ENCODE measurements at regions not wholly inside any gene's neighbourhood (a gene's known extent, or its start where the extent isn't known, plus 50 kb on each side); places are given as distances from the start of the nearest gene placed in this dataset.
"Not testable (repeated sequence)": the region's sequence is repeated elsewhere in the genome, so short reads cannot be mapped to it uniquely, and the experiment has no call there.

DNA sequence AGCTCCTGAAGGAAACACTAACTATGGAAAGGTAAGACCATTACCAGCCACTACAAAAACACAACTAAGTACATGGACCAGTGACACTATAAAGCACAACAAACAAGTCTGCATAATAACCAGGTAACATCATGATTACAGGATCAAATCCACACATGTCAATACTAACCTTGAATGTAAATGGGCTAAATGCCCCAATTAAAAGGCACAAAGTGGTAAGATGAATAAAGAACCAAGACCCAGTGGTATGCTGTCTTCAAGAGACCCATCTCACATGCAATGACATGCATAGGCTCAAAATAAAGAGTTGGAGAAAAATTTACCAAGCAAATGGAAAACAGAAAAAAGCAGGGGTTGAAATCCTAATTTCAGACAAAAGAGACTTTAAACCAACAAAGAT, 261.8 kb downstream of the RAP2B start:
- DNase-seq; H3K4me1 Mint-ChIP-seq; H3K27me3 Mint-ChIP-seq; ATAC-seq (ENCODE audit: low read depth in 2 of 2); H3K27ac Mint-ChIP-seq; H3K4me3 Mint-ChIP-seq: not testable (repeated sequence)
- H3K36me3 Mint-ChIP-seq = peaks cover 4 to 20% of the 10 kb centered on the region in 2 donors
- H3K9me3 Mint-ChIP-seq = peaks cover 20 to 69% (median 41%) of the 10 kb centered on the region in 7 donors

DNA sequence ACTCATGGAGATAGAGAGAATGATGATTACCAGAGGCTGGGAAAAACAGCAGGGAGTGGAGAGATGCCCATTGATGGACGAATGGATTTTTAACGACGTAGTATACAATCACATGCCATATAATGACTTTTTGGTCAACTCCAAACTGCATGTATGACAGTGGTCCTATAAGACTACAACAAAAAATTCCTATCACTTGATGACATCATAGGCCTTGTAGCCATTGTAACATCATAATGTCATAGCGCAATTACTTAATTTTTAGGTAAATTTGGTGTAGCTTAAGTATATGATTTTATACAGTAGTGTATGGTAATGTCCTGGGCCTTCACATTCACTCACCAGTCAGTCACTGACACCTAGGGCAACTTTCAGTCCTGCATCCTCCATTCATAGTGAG, 264.3 kb downstream of the RAP2B start:
- no peak for ATAC-seq (ENCODE audit: low read depth in 2 of 2)
- Mint-ChIP-seq H3K36me3 (peaks cover 4 to 20% of the 10 kb centered on the region in 2 donors), H3K4me3 (no peak overlapping the region), H3K9me3 (peaks cover 15 to 47% (median 30%) of the 10 kb centered on the region in 7 donors), H3K27me3 (peaks cover 0 to 4% (median 0%) of the 10 kb centered on the region in 3 donors), H3K4me1 (no peaks in the 10 kb centered on the region), H3K27ac (no peak overlapping the region)
- DNase-seq = no peak

DNA sequence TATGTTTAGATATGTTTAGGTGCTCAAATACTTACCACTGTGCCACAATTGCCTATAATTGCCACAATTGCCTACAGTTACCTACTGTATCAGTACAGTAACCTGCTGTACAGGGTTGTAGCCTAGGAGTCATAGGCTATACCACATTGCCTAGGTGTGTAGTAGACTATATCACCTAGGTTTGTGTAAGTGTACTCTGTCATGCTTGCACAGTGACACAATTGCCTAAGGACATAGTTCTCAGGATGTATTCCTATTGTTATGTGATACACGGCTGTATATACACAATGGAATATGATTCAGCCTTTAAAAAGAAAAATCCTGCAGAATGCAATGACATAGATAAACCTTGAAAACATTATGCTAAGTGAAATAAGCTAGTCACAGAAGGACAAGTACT, 264.8 kb downstream of the RAP2B start:
- Mint-ChIP-seq H3K4me1 (no peaks in the 10 kb centered on the region), H3K9me3 (peaks cover 15 to 47% (median 30%) of the 10 kb centered on the region in 7 donors), H3K36me3 (peaks cover 4 to 20% of the 10 kb centered on the region in 2 donors), H3K27ac (no peak overlapping the region), H3K4me3 (no peak overlapping the region), H3K27me3 (peaks cover 0 to 8% (median 0%) of the 10 kb centered on the region in 3 donors)
- ATAC-seq (ENCODE audit: low read depth in 2 of 2) (no peak), DNase-seq (no peak)

DNA sequence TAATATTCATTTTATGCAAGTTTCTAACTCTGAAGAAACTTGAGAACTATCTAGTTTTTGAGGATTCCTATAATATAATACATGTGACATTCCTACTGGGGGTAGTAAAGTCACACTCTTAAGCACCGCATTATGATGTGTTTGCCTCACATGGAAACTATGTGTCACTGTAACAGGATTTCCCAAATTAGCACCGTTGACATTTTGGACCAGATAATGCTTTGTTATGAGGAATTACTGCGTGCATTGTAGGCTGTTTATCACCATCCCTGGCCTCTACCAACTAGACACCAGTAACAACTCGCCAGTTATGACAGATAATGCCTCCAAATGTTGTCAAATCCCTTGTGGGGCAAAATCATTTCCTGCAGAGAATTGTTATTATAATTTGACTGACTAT, 267.8 kb downstream of the RAP2B start:
- no peaks in the 10 kb centered on the region for H3K36me3 Mint-ChIP-seq
- no peaks in the 10 kb centered on the region for H3K4me1 Mint-ChIP-seq
- ATAC-seq (ENCODE audit: low read depth in 2 of 2) (no peak), DNase-seq (no peak)
- H3K27me3 Mint-ChIP-seq = peaks cover 0 to 11% (median 0%) of the 10 kb centered on the region in 3 donors
- H3K9me3 Mint-ChIP-seq = peaks cover 0 to 17% (median 9%) of the 10 kb centered on the region in 7 donors
- H3K4me3 Mint-ChIP-seq = no peak overlapping the region
- no peak overlapping the region for H3K27ac Mint-ChIP-seq

DNA sequence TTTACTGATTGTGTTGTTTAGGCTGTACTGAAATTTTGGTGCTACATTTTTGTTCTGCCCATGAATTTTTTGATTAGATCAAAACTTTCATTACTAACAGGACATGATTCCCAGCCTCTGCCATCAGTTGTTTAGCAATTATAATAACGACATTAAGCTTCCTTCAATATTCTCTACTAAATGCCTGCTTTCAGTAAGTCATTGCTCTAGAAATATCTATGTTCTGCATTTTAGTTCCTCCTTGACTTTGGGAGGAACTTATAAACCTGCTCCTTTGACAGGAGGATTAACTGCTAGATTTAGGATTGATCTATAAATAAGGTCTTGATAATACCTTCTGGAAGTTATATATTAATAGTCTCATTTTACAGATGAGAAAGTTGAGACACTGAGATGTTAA, 269.1 kb downstream of the RAP2B start:
- no peaks in the 10 kb centered on the region for H3K4me1 Mint-ChIP-seq
- H3K27ac Mint-ChIP-seq = no peak overlapping the region
- peaks cover 0 to 11% (median 0%) of the 10 kb centered on the region in 3 donors for H3K27me3 Mint-ChIP-seq
- no peak overlapping the region for H3K4me3 Mint-ChIP-seq
- ATAC-seq (ENCODE audit: low read depth in 2 of 2) (no peak), DNase-seq (no peak)
- H3K36me3 Mint-ChIP-seq = no peaks in the 10 kb centered on the region
- peaks cover 0 to 9% (median 4%) of the 10 kb centered on the region in 7 donors for H3K9me3 Mint-ChIP-seq

DNA sequence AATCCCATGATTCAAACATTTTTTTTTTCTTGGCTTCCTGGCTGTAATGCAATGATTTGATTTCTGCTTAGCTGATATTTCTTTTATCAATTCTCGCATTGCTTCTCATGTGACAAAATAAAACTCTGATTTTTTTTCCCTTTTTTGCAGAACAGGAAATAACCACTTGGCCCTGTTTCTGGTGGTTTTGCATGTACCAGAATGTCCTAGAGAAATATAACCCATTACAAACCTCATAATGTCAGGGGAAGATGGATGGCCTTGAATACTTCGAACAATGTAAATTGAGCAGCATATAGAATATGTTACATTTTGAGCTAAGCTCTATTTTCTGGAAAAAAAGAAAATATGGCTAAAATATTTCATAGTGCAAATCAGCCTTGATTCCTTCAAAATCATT, 275.6 kb downstream of the RAP2B start:
- Mint-ChIP-seq H3K36me3 (no peaks in the 10 kb centered on the region), H3K27ac (no peak overlapping the region), H3K27me3 (peaks cover 0 to 9% (median 0%) of the 10 kb centered on the region in 3 donors), H3K4me1 (no peaks in the 10 kb centered on the region), H3K9me3 (no peaks in the 10 kb centered on the region), H3K4me3 (no peak overlapping the region)
- DNase-seq = no peak
- ATAC-seq (ENCODE audit: low read depth in 2 of 2) = no peak

DNA sequence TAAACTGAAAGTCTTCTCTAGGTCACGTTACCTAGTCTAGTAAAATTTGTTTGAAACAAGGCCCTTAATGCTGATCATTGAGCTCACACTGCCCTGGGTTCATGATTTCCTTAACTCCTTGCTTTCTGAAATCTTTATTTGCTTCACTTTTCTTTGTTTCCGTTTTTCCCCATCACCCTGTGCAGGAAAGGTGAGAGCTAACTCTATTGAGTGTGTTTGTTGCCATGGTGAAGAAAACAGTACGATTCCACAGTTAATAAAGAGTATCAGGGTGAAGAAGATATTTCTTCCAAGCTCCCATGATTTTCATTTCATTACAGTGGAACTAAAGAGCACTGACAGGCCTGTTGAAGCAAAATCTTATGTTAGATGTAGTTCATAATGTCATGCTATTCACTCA, 276.2 kb downstream of the RAP2B start:
- ATAC-seq (ENCODE audit: low read depth in 2 of 2) (no peak), DNase-seq (no peak)
- no peak overlapping the region for H3K4me3 Mint-ChIP-seq
- no peaks in the 10 kb centered on the region for H3K4me1 Mint-ChIP-seq
- no peaks in the 10 kb centered on the region for H3K36me3 Mint-ChIP-seq
- H3K27me3 Mint-ChIP-seq = peaks cover 0 to 9% (median 0%) of the 10 kb centered on the region in 3 donors
- H3K27ac Mint-ChIP-seq = no peak overlapping the region
- no peaks in the 10 kb centered on the region for H3K9me3 Mint-ChIP-seq

DNA sequence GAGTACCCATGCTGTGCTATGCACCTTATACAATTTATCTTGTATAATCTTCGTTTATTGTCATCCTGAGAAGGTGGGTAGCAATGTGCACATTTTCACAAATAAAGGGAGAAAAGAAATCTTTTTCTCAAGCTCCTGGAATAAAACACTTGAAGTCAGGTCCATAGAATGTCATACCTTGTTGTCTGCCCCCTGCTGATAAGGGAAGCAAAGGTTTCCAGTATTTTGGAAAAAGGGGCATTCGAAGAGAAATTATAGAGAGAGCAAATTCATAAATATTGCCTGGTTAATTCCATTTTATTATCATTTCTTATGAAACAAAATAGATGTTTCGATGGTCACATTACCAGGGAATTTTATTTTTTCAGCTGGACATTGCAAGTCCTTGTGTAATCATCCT, 277.8 kb downstream of the RAP2B start:
- no peak overlapping the region for H3K27ac Mint-ChIP-seq
- no peak overlapping the region for H3K4me3 Mint-ChIP-seq
- peaks cover 0 to 9% (median 0%) of the 10 kb centered on the region in 3 donors for H3K27me3 Mint-ChIP-seq
- H3K9me3 Mint-ChIP-seq = no peaks in the 10 kb centered on the region
- H3K4me1 Mint-ChIP-seq = no peaks in the 10 kb centered on the region
- no peaks in the 10 kb centered on the region for H3K36me3 Mint-ChIP-seq
- no peak for ATAC-seq (ENCODE audit: low read depth in 2 of 2)
- no peak for DNase-seq

DNA sequence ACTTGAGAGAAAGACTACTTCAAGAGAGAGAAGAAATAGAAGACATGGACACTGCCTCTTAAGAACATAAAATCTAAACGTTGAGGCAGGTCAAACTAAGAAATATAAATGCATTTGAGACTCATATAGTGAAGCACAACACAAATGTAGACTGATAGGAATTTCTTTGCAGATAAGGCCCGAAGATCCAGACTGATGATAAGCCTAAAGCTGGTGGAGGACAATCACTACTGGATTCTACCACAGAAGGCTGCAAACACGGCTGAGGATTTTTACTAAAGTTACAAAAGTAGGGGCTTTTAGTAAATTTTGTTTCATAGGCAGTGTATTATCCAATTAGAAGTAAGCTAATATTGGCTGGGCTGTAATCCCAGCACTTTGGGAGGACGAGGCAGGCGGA, 278.3 kb downstream of the RAP2B start:
- Mint-ChIP-seq H3K4me3 (no peak overlapping the region), H3K4me1 (no peaks in the 10 kb centered on the region), H3K27ac (no peak overlapping the region), H3K36me3 (no peaks in the 10 kb centered on the region), H3K27me3 (peaks cover 0 to 9% (median 0%) of the 10 kb centered on the region in 3 donors), H3K9me3 (no peaks in the 10 kb centered on the region)
- DNase-seq (no peak), ATAC-seq (ENCODE audit: low read depth in 2 of 2) (no peak)

DNA sequence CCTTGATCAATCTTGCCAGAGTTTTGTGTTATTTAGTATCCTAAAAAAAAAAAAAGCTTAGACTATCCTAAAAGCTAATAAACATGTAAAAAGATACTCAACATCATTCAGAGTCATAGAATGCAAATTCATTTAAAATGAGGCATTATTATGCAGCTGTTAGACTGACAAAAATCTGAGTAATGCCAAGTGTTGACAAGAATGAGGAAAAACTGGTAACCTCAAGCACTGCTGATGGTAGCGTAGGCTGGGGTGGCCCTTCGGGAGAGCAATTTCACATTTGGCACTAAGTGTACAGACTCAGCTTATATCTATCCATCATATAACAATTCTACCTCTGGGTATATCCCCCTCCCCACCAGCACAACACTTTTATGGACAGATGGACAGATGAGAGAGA, 280.4 kb downstream of the RAP2B start:
- Mint-ChIP-seq H3K4me3 (no peak overlapping the region), H3K27me3 (peaks cover 0 to 9% (median 0%) of the 10 kb centered on the region in 3 donors), H3K36me3 (no peaks in the 10 kb centered on the region), H3K4me1 (no peaks in the 10 kb centered on the region), H3K27ac (peak overlapping the region in 1 of 6 donors; percentile 7), H3K9me3 (no peaks in the 10 kb centered on the region)
- no peak for ATAC-seq (ENCODE audit: low read depth in 2 of 2)
- no peak for DNase-seq

DNA sequence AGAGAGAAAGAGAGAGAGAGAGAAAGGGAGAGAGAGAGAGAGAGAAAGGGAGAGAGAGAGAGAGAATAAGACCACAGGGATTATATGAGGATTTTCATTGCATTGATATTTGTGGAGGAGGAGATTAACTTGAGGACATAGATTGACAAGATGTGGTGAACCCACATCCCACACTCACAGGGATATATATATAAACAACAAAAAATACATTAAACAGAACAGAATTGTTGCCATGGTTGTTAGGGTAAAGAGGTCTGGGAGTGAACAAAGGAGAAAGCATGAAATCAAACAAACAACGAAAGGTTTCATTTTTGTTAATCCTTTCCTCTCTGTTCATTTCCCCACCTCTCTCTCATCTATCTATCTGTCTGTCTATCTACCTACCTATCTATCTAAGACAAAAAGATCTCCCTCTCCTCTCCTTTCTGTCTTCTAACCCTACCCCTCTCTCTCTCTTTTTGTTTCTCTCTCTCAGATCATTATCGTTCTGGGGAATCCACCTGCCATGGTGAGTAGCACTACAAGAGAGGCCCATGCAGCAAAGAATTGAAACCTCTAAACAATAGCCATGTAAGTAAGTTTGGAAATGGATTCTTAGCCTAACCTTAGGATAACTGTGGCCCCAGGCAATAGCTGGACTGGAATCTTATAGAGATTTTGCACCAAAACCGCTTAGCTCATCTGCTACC, 280.9 kb downstream of the RAP2B start:
- no peaks in the 10 kb centered on the region for H3K36me3 Mint-ChIP-seq
- no peaks in the 10 kb centered on the region for H3K4me1 Mint-ChIP-seq
- H3K4me3 Mint-ChIP-seq = peak overlapping the region in 1 of 8 donors; percentile 15
- H3K9me3 Mint-ChIP-seq = no peaks in the 10 kb centered on the region
- no peak overlapping the region for H3K27ac Mint-ChIP-seq
- ATAC-seq (ENCODE audit: low read depth in 2 of 2) (no peak), DNase-seq (no peak)
- peaks cover 0 to 9% (median 0%) of the 10 kb centered on the region in 3 donors for H3K27me3 Mint-ChIP-seq

DNA sequence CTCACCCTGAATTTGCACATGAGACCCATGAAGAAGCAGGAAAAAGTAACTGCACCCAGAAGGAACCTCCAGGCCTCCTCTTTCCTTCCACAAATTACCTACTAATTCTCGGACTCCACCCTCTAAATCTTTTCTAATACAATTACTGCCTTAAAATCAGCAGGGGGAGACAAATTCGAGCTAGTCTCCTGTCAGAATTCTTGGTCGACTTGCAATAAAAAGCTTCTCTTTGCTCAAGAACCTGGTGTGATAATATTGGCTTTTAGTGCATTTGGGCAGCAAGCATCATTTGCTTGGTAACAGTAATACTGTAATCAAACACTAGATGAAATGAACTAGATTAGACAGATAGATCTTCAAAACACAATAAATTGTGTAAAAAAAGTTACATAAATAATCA, 281.9 kb downstream of the RAP2B start:
- H3K27me3 Mint-ChIP-seq = peaks cover 0 to 9% (median 0%) of the 10 kb centered on the region in 3 donors
- no peak overlapping the region for H3K4me3 Mint-ChIP-seq
- no peaks in the 10 kb centered on the region for H3K36me3 Mint-ChIP-seq
- ATAC-seq (ENCODE audit: low read depth in 2 of 2) = no peak
- no peak for DNase-seq
- no peak overlapping the region for H3K27ac Mint-ChIP-seq
- H3K4me1 Mint-ChIP-seq = no peaks in the 10 kb centered on the region
- H3K9me3 Mint-ChIP-seq = no peaks in the 10 kb centered on the region

DNA sequence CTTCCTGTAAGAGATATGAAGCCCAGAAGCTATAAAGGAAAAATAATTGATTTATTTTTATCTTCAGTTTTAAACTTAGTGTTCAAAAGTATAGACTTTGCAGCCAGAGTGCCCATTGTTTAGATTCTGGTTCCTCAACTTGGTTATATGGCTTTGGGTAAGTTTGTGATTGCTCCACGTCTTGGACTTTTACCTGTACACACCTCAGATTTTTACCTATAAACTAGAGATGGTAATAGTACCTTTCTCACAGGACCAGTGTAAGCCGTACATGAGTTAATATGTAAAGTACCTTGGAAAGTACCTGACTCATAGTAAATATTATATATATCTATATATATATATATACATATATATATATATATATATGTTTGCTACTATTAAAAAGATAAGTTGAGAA, 283.8 kb downstream of the RAP2B start:
- H3K36me3 Mint-ChIP-seq = no peaks in the 10 kb centered on the region
- ATAC-seq (ENCODE audit: low read depth in 2 of 2) = no peak

DNA sequence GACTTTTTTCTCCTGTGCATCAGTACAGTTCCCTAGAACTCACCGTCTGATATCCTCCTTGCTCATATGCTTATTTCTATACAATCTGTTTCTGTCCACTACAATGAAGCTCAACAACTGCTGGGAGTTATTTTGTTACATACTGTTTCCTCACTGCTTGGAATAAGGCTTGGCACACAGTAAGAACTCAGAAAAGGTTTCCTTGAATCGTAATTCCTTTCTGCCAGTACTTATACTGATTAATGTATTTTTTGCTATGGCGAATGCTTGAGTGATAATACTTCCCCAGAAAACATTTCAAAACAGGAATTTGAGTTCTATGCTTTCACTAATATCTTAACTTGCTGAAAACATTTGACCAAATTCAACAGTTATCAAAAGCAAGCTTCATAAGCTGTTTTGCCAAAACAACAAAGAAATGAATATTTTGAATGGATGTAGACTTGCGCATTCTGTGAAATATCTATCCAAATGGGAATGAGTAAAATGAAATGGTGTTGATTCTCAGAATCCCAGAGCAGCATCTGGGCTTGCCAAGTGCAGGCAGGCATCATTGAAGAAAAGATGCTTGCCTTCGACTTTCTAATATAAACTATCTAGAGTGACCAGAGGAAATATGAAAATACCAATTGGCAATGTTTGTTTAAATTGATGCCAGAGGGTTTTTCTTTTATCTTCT, 286.3 kb downstream of the RAP2B start:
- H3K27me3 Mint-ChIP-seq = no peaks in the 10 kb centered on the region
- no peak overlapping the region for H3K27ac Mint-ChIP-seq

More for the DNA sequence above, 283.8 kb downstream of the RAP2B start:
- Mint-ChIP-seq H3K4me3 (no peak overlapping the region), H3K4me1 (no peaks in the 10 kb centered on the region), H3K27me3 (no peaks in the 10 kb centered on the region), H3K9me3 (no peaks in the 10 kb centered on the region), H3K27ac (no peak overlapping the region)
- no peak for DNase-seq

More for the DNA sequence above, 286.3 kb downstream of the RAP2B start:
- DNase-seq = no peak
- Mint-ChIP-seq H3K4me3 (peak overlapping the region in 1 of 8 donors; percentile 56), H3K9me3 (no peaks in the 10 kb centered on the region), H3K4me1 (no peaks in the 10 kb centered on the region), H3K36me3 (no peaks in the 10 kb centered on the region)
- ATAC-seq (ENCODE audit: low read depth in 2 of 2) = no peak
